ENCODE measurements at regions not wholly inside any gene's neighbourhood (a gene's known extent, or its start where the extent isn't known, plus 50 kb on each side); places are given as distances from the start of the nearest gene placed in this dataset.
A peak's percentile ranks its signal among the peaks of the same experiment; 100 is the strongest.

DNA sequence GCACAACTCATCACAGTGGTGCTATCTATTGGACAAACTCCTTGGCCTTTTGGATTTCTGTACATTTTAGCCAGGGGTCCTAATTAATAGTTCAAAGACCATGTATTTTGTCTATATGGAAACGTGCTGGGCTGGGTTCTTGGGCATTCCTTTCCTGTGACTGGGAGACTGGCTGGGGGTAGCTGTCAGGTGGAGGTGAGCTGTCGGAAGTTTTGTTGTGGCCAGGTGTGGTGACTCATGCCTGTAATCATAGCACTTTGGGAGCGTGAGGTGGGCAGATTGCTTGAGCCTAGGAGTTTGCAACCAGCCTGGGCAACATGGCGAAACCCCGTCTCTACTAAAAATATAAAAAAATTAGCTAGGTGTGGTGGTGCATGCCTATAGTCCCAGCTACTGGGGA, 392.4 kb downstream of the RPS6KC1 start:
- Histone ChIP-seq H3K27ac (no peak overlapping the region), H3K4me3 (no peak overlapping the region), H3K9me3 (ENCODE audit: low read depth) (no peaks in the 10 kb centered on the region), H3K27me3 (no peaks in the 10 kb centered on the region), H3K4me1 (ENCODE audit: insufficient read depth) (no peaks in the 10 kb centered on the region), H3K79me2 (no peaks in the 10 kb centered on the region), H3K36me3 (replicated peaks; ENCODE audit: insufficient read depth, low read depth) (no peaks in the 10 kb centered on the region), H4K20me1 (ENCODE audit: insufficient read depth, poor library complexity, severe bottlenecking) (no peaks in the 10 kb centered on the region), H3K9me2 (replicated peaks; ENCODE audit: insufficient read depth) (no peaks in the 10 kb centered on the region), H3K4me2 (no peak overlapping the region), H2AFZ (no peak overlapping the region)
- TF ChIP-seq EZH2 (IDR thresholded peaks at IDR 0.05; ENCODE audit: borderline replicate concordance) (no peak), EZH2phosphoT487 (IDR thresholded peaks at IDR 0.05; ENCODE audit: low read depth, severe bottlenecking, unreplicated experiment) (no peak)
- TF ChIP-seq, protein P1, sequence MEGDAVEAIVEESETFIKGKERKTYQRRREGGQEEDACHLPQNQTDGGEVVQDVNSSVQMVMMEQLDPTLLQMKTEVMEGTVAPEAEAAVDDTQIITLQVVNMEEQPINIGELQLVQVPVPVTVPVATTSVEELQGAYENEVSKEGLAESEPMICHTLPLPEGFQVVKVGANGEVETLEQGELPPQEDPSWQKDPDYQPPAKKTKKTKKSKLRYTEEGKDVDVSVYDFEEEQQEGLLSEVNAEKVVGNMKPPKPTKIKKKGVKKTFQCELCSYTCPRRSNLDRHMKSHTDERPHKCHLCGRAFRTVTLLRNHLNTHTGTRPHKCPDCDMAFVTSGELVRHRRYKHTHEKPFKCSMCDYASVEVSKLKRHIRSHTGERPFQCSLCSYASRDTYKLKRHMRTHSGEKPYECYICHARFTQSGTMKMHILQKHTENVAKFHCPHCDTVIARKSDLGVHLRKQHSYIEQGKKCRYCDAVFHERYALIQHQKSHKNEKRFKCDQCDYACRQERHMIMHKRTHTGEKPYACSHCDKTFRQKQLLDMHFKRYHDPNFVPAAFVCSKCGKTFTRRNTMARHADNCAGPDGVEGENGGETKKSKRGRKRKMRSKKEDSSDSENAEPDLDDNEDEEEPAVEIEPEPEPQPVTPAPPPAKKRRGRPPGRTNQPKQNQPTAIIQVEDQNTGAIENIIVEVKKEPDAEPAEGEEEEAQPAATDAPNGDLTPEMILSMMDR (IDR thresholded peaks at IDR 0.05; ENCODE audit: poor library complexity), result no peak
- DNase-seq (ENCODE audit: low spot score), result peak; percentile 41
- WGBS (ENCODE audit: low lambda C conversion rate, missing lambda C conversion rate), result 63% methylated on average over 5 of the region's 5 CpGs

DNA sequence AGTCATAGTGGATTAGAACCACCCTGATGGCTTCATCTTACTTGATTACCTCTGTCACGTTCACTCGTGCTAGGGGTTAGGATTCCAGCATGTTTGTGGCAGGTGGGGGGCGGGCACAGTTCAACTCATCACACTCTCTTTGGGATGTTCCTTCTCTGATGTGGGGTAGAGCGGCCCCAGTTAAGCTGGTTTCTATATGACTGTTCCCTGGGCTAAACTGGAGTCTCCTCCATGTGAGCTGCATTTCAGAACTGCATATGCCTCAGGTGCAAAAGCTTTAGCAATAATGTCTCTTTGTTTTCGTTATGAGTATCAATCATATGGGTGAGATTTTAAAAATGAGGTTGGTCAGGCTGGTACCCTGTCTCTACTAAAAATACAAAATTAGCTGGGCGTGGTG, 393.2 kb downstream of the RPS6KC1 start:
- no peaks in the 10 kb centered on the region for H3K36me3 ChIP-seq (replicated peaks; ENCODE audit: insufficient read depth, low read depth)
- no peak overlapping the region for H3K27ac ChIP-seq
- no peaks in the 10 kb centered on the region for H3K79me2 ChIP-seq
- no peaks in the 10 kb centered on the region for H3K27me3 ChIP-seq
- no peak overlapping the region for H3K4me3 ChIP-seq
- no peaks in the 10 kb centered on the region for H3K9me2 ChIP-seq (replicated peaks; ENCODE audit: insufficient read depth)
- WGBS (ENCODE audit: low lambda C conversion rate, missing lambda C conversion rate), result 89% methylated on average over 6 of the region's 6 CpGs
- no peak overlapping the region for H2AFZ ChIP-seq
- H3K9me3 ChIP-seq (ENCODE audit: low read depth), result no peaks in the 10 kb centered on the region
- H4K20me1 ChIP-seq (ENCODE audit: insufficient read depth, poor library complexity, severe bottlenecking), result no peaks in the 10 kb centered on the region
- TF ChIP-seq EZH2 (IDR thresholded peaks at IDR 0.05; ENCODE audit: borderline replicate concordance) (no peak), EZH2phosphoT487 (IDR thresholded peaks at IDR 0.05; ENCODE audit: low read depth, severe bottlenecking, unreplicated experiment) (no peak)
- TF ChIP-seq, protein P1 (IDR thresholded peaks at IDR 0.05; ENCODE audit: poor library complexity), result no peak
- H3K4me1 ChIP-seq (ENCODE audit: insufficient read depth), result no peaks in the 10 kb centered on the region
- no peak overlapping the region for H3K4me2 ChIP-seq
- DNase-seq (ENCODE audit: low spot score), result no peak

DNA sequence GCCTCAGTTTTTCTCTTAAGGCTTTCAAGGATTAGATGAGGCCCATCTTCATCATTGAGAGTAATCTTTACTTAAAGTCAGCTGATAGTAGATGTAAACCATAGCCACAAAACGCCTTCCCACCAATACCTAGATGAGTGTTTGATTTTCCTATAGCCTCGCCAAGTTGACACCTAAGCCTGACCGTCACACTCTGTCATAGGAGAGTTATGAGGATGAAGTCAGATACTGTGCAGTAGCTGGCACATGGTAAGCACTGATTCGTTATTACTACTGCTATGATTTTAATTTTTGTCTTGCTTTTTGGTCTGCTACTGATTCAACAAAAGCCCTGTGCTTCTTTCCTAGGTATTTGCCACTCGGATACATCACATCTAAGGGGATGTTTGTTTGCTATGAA, 395.5 kb downstream of the RPS6KC1 start:
- no peak for DNase-seq (ENCODE audit: low spot score)
- Histone ChIP-seq H2AFZ (no peak overlapping the region), H3K4me3 (no peak overlapping the region), H3K4me2 (no peak overlapping the region), H3K9me2 (replicated peaks; ENCODE audit: insufficient read depth) (no peaks in the 10 kb centered on the region), H3K4me1 (ENCODE audit: insufficient read depth) (no peaks in the 10 kb centered on the region), H3K9me3 (ENCODE audit: low read depth) (no peaks in the 10 kb centered on the region), H3K79me2 (no peaks in the 10 kb centered on the region), H3K36me3 (replicated peaks; ENCODE audit: insufficient read depth, low read depth) (no peaks in the 10 kb centered on the region), H3K27ac (no peak overlapping the region), H4K20me1 (ENCODE audit: insufficient read depth, poor library complexity, severe bottlenecking) (no peaks in the 10 kb centered on the region), H3K27me3 (no peaks in the 10 kb centered on the region)
- 75% methylated on average over 5 of the region's 5 CpGs for WGBS (ENCODE audit: low lambda C conversion rate, missing lambda C conversion rate)
- TF ChIP-seq, protein P1 (IDR thresholded peaks at IDR 0.05; ENCODE audit: poor library complexity), result no peak
- TF ChIP-seq EZH2phosphoT487 (IDR thresholded peaks at IDR 0.05; ENCODE audit: low read depth, severe bottlenecking, unreplicated experiment) (no peak), EZH2 (IDR thresholded peaks at IDR 0.05; ENCODE audit: borderline replicate concordance) (no peak)

DNA sequence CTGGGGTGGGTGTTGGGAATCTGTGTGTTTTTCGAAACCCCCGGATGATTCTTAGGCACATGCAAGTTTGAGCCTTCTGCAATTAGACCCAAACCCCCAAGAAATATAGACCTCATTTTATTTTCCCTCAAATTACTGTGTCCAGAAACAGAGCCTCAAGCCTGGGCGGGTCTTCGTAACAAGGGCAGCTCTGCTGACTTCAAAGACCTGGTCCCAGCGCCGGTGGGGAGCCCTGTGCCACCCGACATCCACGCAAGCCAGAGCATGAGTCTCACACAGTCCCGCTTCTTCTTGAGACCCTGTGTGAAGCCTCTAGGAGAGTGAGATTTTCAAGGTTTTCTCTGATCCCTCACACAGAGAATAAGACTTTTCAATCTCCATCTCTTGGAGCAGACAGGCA, 397.3 kb downstream of the RPS6KC1 start:
- WGBS (ENCODE audit: low lambda C conversion rate, missing lambda C conversion rate), result 90% methylated on average over 9 of the region's 9 CpGs

More for the DNA sequence above, 397.3 kb downstream of the RPS6KC1 start:
- Histone ChIP-seq H3K27me3 (no peaks in the 10 kb centered on the region), H4K20me1 (ENCODE audit: insufficient read depth, poor library complexity, severe bottlenecking) (no peaks in the 10 kb centered on the region), H3K79me2 (no peaks in the 10 kb centered on the region), H3K4me1 (ENCODE audit: insufficient read depth) (no peaks in the 10 kb centered on the region), H3K4me3 (no peak overlapping the region), H3K9me2 (replicated peaks; ENCODE audit: insufficient read depth) (no peaks in the 10 kb centered on the region), H2AFZ (no peak overlapping the region), H3K27ac (no peak overlapping the region), H3K9me3 (ENCODE audit: low read depth) (no peaks in the 10 kb centered on the region), H3K36me3 (replicated peaks; ENCODE audit: insufficient read depth, low read depth) (no peaks in the 10 kb centered on the region), H3K4me2 (no peak overlapping the region)
- DNase-seq (ENCODE audit: low spot score), result no peak
- no peak for TF ChIP-seq EZH2phosphoT487 (IDR thresholded peaks at IDR 0.05; ENCODE audit: low read depth, severe bottlenecking, unreplicated experiment)
- TF ChIP-seq EZH2 (IDR thresholded peaks at IDR 0.05; ENCODE audit: borderline replicate concordance), result no peak
- TF ChIP-seq, protein P1 (IDR thresholded peaks at IDR 0.05; ENCODE audit: poor library complexity), result no peak

All from hepatocyte (in vitro differentiated cells).